ENCODE measurements at regions not wholly inside any gene's neighbourhood (a gene's known extent, or its start where the extent isn't known, plus 50 kb on each side); places are given as distances from the start of the nearest gene placed in this dataset.

DNA sequence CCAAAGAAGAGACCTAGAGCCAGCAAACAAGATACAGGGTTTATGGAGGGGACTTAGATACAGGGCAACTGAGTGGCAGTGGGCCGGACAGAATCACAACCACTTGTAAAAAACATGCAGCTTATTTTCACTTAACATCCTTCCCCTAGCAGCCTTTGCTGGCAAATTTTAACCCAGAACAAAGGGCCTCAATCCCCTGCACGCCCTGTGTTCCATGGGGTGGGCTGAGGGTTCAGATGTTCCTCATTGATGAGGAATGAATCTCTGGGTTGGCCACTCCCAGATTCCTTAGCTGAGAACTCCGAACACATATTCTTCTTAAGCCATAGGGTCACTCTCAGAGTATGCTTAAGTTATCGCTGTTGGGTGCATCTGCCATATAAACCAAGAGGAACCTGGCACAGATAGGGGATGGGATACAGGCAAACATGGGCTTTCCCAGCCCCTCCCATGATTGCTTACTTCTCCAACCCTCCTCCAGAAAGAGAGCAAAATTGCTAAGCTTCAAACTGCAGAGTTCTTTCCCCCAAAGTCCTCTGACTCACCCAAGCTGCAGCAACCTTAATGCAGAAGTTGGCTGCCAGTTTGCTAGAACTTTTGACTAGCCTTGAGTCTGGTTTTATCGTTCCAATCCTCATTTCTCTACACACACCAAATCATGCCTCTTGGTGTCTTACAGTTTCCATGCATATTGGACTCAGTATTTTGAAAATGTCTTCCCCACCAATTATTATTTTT is 146.9 kb downstream of the CD47 start:
- DNase-seq (ENCODE audit: extremely low read depth in 1 of 2, low read depth in 1 of 2), result no peak

GRCh38 chr3:107942951-107943749 is 147.7 kb downstream of the CD47 start:
- DNase-seq (ENCODE audit: extremely low read depth in 1 of 2, low read depth in 1 of 2), result no peak

- peak in 1 of 2 donors; percentile 33 for DNase-seq (ENCODE audit: extremely low read depth in 1 of 2, low read depth in 1 of 2)
Measured at GRCh38 chr3:107942244-107942643, 148.6 kb downstream of the CD47 start.

DNA sequence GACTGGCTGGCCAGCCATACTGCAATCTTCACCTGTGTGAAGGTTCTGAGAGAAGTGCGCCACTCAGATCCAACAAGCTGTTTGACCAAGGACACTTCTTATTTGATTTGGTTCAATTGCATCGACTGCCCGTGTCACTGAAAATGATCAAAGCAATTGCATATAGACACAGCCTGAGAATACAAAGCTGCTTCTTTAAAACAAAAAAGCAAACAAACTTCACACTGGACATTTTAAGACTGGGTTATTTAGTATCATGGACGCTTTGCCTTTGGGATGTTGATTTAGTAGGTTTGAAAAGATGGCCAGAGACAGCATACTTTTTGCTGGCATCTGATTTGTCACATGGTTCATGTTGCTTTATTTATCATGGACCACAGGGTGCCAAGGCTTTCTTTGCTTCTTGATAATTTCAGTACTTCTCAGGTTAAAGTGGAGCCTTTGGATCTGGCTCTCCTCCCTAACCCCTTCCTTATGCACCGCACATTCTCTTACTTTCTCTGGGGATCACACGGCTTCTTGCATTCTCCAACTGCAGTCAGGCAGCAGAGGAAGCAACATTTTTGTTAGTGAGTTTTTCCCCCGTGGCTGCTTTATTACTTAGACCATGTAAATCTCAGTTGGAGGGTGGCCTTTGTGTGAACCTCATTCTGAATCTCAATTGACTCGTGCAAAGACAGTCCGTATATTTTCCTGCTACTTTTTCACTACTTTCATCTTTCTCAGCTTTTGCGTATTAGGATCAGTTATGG is 151.0 kb downstream of the CD47 start:
- DNase-seq (ENCODE audit: extremely low read depth in 1 of 2, low read depth in 1 of 2), result no peak

GRCh38 chr3:107938143-107938542 is 152.7 kb downstream of the CD47 start:
- DNase-seq (ENCODE audit: extremely low read depth in 1 of 2, low read depth in 1 of 2), result no peak

DNA sequence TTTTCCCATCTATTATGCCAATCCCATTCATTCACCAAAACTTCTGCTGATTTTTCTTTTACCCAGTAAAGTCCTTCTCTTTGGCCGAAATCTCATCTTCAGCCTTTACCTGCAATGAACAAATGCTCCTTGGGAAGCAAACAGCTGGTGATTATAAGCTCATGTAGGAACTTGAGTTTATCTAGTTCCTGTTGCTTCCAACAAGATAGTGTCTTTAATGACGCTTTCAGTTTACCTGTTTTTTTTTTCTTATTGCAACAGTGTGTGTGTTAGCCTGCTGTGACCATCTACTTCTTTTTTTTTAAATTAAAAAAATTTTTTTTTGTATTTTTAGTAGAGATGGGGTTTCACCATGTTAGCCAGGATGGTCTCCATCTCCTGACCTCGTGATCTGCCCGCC is 156.0 kb downstream of the CD47 start:
- DNase-seq (ENCODE audit: extremely low read depth in 1 of 2, low read depth in 1 of 2), result no peak

GRCh38 chr3:107933450-107933849 is 157.4 kb downstream of the CD47 start:
- DNase-seq (ENCODE audit: extremely low read depth in 1 of 2, low read depth in 1 of 2), result no peak

- no peak for DNase-seq (ENCODE audit: extremely low read depth in 1 of 2, low read depth in 1 of 2)
Measured at GRCh38 chr3:107931326-107931725, 159.5 kb downstream of the CD47 start.

GRCh38 chr3:107929088-107929487 is 161.7 kb downstream of the CD47 start:
- DNase-seq (ENCODE audit: extremely low read depth in 1 of 2, low read depth in 1 of 2), result no peak

- no peak for DNase-seq (ENCODE audit: extremely low read depth in 1 of 2, low read depth in 1 of 2)
Measured at GRCh38 chr3:107928084-107928445, 162.8 kb downstream of the CD47 start.

GRCh38 chr3:107927361-107928083 is 163.3 kb downstream of the CD47 start:
- peak; percentile 44 to 46 for DNase-seq (ENCODE audit: extremely low read depth in 1 of 2, low read depth in 1 of 2)

DNA sequence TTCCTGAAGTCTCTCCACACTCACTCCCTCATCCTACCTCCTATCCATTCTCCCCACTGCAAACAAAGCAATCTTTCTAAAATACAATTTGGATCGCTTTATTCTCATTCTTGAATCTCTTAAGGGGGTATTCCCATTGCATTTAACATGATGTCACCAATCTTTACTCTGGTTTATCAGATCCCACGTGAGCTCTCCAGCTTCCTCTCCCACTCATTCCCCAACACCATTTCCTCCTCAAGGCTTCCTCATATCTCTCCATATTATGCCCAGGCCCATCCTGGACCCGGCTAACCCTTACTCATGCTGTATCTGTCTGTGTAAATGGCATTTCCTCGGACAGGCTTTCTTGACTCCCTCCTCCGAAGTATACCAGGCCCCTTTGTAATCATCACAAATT is 165.0 kb downstream of the CD47 start:
- no peak for DNase-seq (ENCODE audit: extremely low read depth in 1 of 2, low read depth in 1 of 2)

- DNase-seq (ENCODE audit: extremely low read depth in 1 of 2, low read depth in 1 of 2), result no peak
Measured at GRCh38 chr3:107921038-107921437, 169.8 kb downstream of the CD47 start.

- no peak for DNase-seq (ENCODE audit: extremely low read depth in 1 of 2, low read depth in 1 of 2)
Measured at GRCh38 chr3:107920538-107920937, 170.3 kb downstream of the CD47 start.

DNA sequence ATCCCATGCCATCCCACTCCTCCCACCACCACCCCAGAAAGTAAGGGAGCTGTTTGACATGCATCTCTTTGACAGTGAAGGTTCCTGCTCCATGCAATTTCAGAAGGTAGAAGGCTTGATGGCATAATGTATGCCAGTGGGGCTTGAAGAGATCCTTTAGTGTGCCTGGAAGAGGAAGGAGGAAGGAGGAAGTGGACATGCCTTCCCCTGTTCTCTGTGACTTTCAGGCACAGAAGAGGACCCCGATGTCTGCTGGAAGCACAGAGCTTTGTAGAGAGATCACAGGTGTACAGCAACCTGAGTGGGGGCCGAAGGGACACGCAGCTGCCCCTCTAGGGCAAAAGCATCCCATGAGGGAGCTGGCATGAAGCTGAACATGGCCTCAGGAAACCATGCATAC is 171.6 kb downstream of the CD47 start:
- DNase-seq (ENCODE audit: extremely low read depth in 1 of 2, low read depth in 1 of 2), result no peak

DNA sequence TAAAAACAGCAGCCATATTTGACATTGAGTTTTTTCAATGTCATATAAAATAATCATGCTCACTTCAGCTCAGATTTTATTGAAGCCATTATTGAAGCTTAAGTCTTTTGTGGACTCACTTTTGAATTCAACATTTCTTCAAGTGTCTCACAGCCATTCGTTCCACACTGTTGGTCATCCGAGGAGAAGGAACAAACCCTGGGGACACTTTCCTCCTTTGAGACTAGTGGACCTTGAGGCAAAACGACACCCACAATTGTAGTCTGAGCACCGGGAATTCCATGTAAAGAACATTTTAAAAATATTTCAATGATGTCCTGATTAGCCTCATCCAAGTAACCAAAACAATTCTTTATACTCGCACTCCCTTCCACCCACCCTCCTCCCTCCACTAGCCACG is 174.7 kb downstream of the CD47 start:
- DNase-seq (ENCODE audit: extremely low read depth in 1 of 2, low read depth in 1 of 2), result no peak

- DNase-seq (ENCODE audit: extremely low read depth in 1 of 2, low read depth in 1 of 2), result no peak
Measured at GRCh38 chr3:107915706-107916105, 175.1 kb downstream of the CD47 start.

GRCh38 chr3:107913701-107914100 is 177.1 kb downstream of the CD47 start:
- no peak for DNase-seq (ENCODE audit: extremely low read depth in 1 of 2, low read depth in 1 of 2)

- DNase-seq (ENCODE audit: extremely low read depth in 1 of 2, low read depth in 1 of 2), result no peak
Measured at GRCh38 chr3:107911337-107912000, 179.4 kb downstream of the CD47 start.

- no peak for DNase-seq (ENCODE audit: extremely low read depth in 1 of 2, low read depth in 1 of 2)
Measured at GRCh38 chr3:107910713-107911259, 180.0 kb downstream of the CD47 start.

All from stimulated activated CD8-positive, alpha-beta memory T cell treated with anti-CD3 and anti-CD28 coated beads, Interleukin-7, amount 100 ng/mL, for 48 hours (primary cell).